SK-MEL-5 (cell line): ENCODE measurements at regions not wholly inside any gene's neighbourhood (a gene's known extent, or its start where the extent isn't known, plus 50 kb on each side); places are given as distances from the start of the nearest gene placed in this dataset.

Experiments
- small RNA-seq, 2 experiments: library from RNA; depleted of rRNA; stranded (forward); fragments of <200 nt; gene quantifications; one replicate each; pipeline ENCODE3, GENCODE V24; 2014

Small RNAs in the stretch of these regions (small RNA-seq; reads per million reads assigned to genes)
- gene AC010967.3 (0 reads per million in 2 experiments), gene AC069157.1 (0 reads per million in 2 experiments), gene AC097463.2 (0 reads per million in 2 experiments), gene CRYGGP (0 reads per million in 2 experiments), gene MIR4431 (0 to 0.29 reads per million in 2 experiments), gene RF00019 (0 reads per million in 2 experiments), gene RF00424 (0 reads per million in 2 experiments), gene RNU6-997P (0 reads per million in 2 experiments)
